ENCODE measurements at regions not wholly inside any gene's neighbourhood (a gene's known extent, or its start where the extent isn't known, plus 50 kb on each side); places are given as distances from the start of the nearest gene placed in this dataset.

DNA sequence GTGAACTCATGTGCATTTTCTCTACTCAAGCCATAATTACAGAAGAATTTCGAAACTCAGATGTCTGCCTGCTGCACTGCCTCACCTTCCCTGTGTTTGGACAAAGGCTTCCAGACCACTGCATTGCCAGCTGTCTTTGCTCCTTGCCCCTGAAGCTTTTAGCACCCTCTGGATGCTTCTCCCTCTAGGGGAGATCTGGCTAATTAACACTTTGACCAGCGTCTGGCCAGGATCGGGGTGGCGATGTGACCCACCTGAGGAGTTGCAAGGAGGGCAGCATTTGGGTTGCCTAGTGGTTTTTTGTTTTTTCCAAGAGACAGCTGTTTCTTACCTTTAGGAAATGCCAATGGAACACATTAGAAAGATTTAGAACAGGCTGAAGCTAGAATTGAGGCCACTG lies 127.7 kb upstream of the ZNF536 start:
- H3K14ac ChIP-seq (replicated peaks; ENCODE audit: low read depth, low read length) = no peak overlapping the region
- ChIA-PET POLR2A (ENCODE audit: unreplicated experiment) (no interaction called here), CTCF (no interaction called here)
- no peaks in the 10 kb centered on the region for H3K27me3 ChIP-seq (ENCODE audit: control insufficient read depth, insufficient read depth, low read length)
- no peaks in the 10 kb centered on the region for H3K9me1 ChIP-seq (ENCODE audit: insufficient read depth, low read length)
- H3K9me3 ChIP-seq (ENCODE audit: control insufficient read depth, insufficient read depth, low read length) = peaks cover 3% of the 10 kb centered on the region; the same call in 1 of the 2 replicates
- H2BK120ac ChIP-seq (ENCODE audit: low read depth, low read length) = no peak overlapping the region
- no TSS peak for BruUV-seq (replicated peaks)
- no peak overlapping the region for H2BK5ac ChIP-seq (ENCODE audit: low read depth, low read length, poor library complexity, severe bottlenecking)
- no peak overlapping the region for H3K23ac ChIP-seq (ENCODE audit: low read depth, low read length)
- in situ Hi-C loops (cut with MboI; ENCODE audit: low sequenced_read_pairs) = no loop called here
- H3K27ac ChIP-seq (ENCODE audit: insufficient read depth, low read length) = no peak overlapping the region
- no peak overlapping the region for H2AK5ac ChIP-seq (ENCODE audit: low read depth, low read length)
- no peaks in the 10 kb centered on the region for H3K4me1 ChIP-seq (ENCODE audit: control insufficient read depth, insufficient read depth, low read length)
- H4K91ac ChIP-seq (ENCODE audit: insufficient read depth, low read depth, low read length) = no peak overlapping the region
- TF ChIP-seq POLR2A (IDR thresholded peaks at IDR 0.05; ENCODE audit: low read depth, low read length) = no peak
- TF ChIP-seq FOS (IDR thresholded peaks at IDR 0.05; ENCODE audit: low read depth, low read length) = no peak
- TF ChIP-seq USF2 (IDR thresholded peaks at IDR 0.05; ENCODE audit: low read depth, low read length) = no peak
- no peak for TF ChIP-seq CEBPB (IDR thresholded peaks at IDR 0.05; ENCODE audit: low read depth, low read length)
- no peak for TF ChIP-seq SMC3 (IDR thresholded peaks at IDR 0.05; ENCODE audit: low read depth, low read length)
- TF ChIP-seq CHD1 (IDR thresholded peaks at IDR 0.05; ENCODE audit: low read depth, low read length) = no peak
- TF ChIP-seq, protein P1, sequence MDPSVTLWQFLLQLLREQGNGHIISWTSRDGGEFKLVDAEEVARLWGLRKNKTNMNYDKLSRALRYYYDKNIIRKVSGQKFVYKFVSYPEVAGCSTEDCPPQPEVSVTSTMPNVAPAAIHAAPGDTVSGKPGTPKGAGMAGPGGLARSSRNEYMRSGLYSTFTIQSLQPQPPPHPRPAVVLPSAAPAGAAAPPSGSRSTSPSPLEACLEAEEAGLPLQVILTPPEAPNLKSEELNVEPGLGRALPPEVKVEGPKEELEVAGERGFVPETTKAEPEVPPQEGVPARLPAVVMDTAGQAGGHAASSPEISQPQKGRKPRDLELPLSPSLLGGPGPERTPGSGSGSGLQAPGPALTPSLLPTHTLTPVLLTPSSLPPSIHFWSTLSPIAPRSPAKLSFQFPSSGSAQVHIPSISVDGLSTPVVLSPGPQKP (IDR thresholded peaks at IDR 0.05; ENCODE audit: borderline replicate concordance, low read depth, low read length) = no peak
- TF ChIP-seq NFE2L2 (IDR thresholded peaks at IDR 0.05; ENCODE audit: low read depth, low read length) = no peak
- TF ChIP-seq MAZ (IDR thresholded peaks at IDR 0.05; ENCODE audit: borderline replicate concordance, low read depth, low read length) = no peak
- no peak for TF ChIP-seq RFX5 (IDR thresholded peaks at IDR 0.05; ENCODE audit: low read depth, low read length)
- TF ChIP-seq MXI1 (IDR thresholded peaks at IDR 0.05; ENCODE audit: borderline replicate concordance, low read depth, low read length) = no peak
- TF ChIP-seq BHLHE40 (IDR thresholded peaks at IDR 0.05; ENCODE audit: low read depth, low read length) = no peak
- no peak for TF ChIP-seq CTCF (conservative IDR thresholded peaks at IDR 0.05; ENCODE audit: low read depth, low read length)
- no peak for TF ChIP-seq RAD21 (IDR thresholded peaks at IDR 0.05; ENCODE audit: low read length)
- no peak for TF ChIP-seq RCOR1 (IDR thresholded peaks at IDR 0.05; ENCODE audit: insufficient replicate concordance, low read length)
- no peak for TF ChIP-seq MAFK (IDR thresholded peaks at IDR 0.05; ENCODE audit: low read depth, low read length)
- dilution Hi-C loops (cut with HindIII; ENCODE audit: low sequenced_read_pairs, unreplicated experiment) = no loop called here
- no peak overlapping the region for H2AFZ ChIP-seq (replicated peaks; ENCODE audit: low read length, poor library complexity)
- no peak overlapping the region for H3K56ac ChIP-seq (ENCODE audit: extremely low read depth, insufficient read depth, low read length)
- no peak overlapping the region for H2AK9ac ChIP-seq (replicated peaks; ENCODE audit: low read depth, low read length, poor library complexity)
- H4K20me1 ChIP-seq (ENCODE audit: insufficient read depth, low read length) = no peaks in the 10 kb centered on the region
- no peak overlapping the region for H2BK20ac ChIP-seq (ENCODE audit: low read depth, low read length)
- ATAC-seq (ENCODE audit: low read depth) (no peak), DNase-seq (no peak)
- no peaks in the 10 kb centered on the region for H3K36me3 ChIP-seq (ENCODE audit: control insufficient read depth, insufficient read depth, low read length)
- no peak overlapping the region for H4K5ac ChIP-seq (ENCODE audit: low read depth, low read length)
- intact Hi-C loops (cut with micrococcal nuclease) = no loop called here
- H3K4me2 ChIP-seq (ENCODE audit: low read depth, low read length) = no peak overlapping the region
- H2BK15ac ChIP-seq (ENCODE audit: low read depth, low read length) = no peak overlapping the region
- no peak overlapping the region for H3K18ac ChIP-seq (ENCODE audit: low read depth, low read length)
- no peak overlapping the region for H3K4ac ChIP-seq (ENCODE audit: low read depth, low read length)
- H3K9ac ChIP-seq (ENCODE audit: low read depth, low read length) = no peak overlapping the region
- H3K79me1 ChIP-seq (ENCODE audit: low read depth in 1 of 2, low read length in 2 of 2) = no peaks in the 10 kb centered on the region
- WGBS, 2 experiments (ENCODE audit: extremely low coverage in 2 of 2, insufficient read length in 1 of 2) = no CpG with 5 or more reads among the region's 4 CpGs
- H4K8ac ChIP-seq (ENCODE audit: low read depth in 2 of 2, low read length in 2 of 2) = no peak overlapping the region
- H3K4me3 ChIP-seq (ENCODE audit: insufficient read depth, low read depth, low read length) = no peak overlapping the region

All from IMR-90 (cell line).